ENCODE measurements at regions not wholly inside any gene's neighbourhood (a gene's known extent, or its start where the extent isn't known, plus 50 kb on each side); places are given as distances from the start of the nearest gene placed in this dataset.
A peak's percentile ranks its signal among the peaks of the same experiment; 100 is the strongest.

GRCh38 chr18:56326336-56327072 lies 311.9 kb downstream of the TXNL1 start:
- no peak for FAIRE-seq
- DNase-seq (ENCODE audit: insufficient read length, low spot score) = no peak

- no peak for FAIRE-seq
- DNase-seq (ENCODE audit: insufficient read length, low spot score) = no peak
Observed at GRCh38 chr18:56323673-56324072, 314.7 kb downstream of the TXNL1 start.

GRCh38 chr18:56322406-56322805 lies 316.0 kb downstream of the TXNL1 start:
- FAIRE-seq = no peak
- no peak for DNase-seq (ENCODE audit: insufficient read length, low spot score)

- FAIRE-seq (no peak), DNase-seq (ENCODE audit: insufficient read length, low spot score) (no peak)
Observed at GRCh38 chr18:56321470-56321869, 316.9 kb downstream of the TXNL1 start.

GRCh38 chr18:56319953-56320352 lies 318.4 kb downstream of the TXNL1 start:
- no peak for FAIRE-seq
- no peak for DNase-seq (ENCODE audit: insufficient read length, low spot score)

GRCh38 chr18:56316727-56317126 lies 321.7 kb downstream of the TXNL1 start:
- no peak for DNase-seq (ENCODE audit: insufficient read length, low spot score)
- no peak for FAIRE-seq

- FAIRE-seq = no peak
- no peak for DNase-seq (ENCODE audit: insufficient read length, low spot score)
Observed at GRCh38 chr18:56315363-56315762, 323.0 kb downstream of the TXNL1 start.

- DNase-seq (ENCODE audit: insufficient read length, low spot score) (no peak), FAIRE-seq (no peak)
Observed at GRCh38 chr18:56314396-56314795, 324.0 kb downstream of the TXNL1 start.

GRCh38 chr18:56312551-56313335 lies 325.6 kb downstream of the TXNL1 start:
- DNase-seq (ENCODE audit: insufficient read length, low spot score) (no peak), FAIRE-seq (no peak)

GRCh38 chr18:56309104-56309503 lies 329.3 kb downstream of the TXNL1 start:
- DNase-seq (ENCODE audit: insufficient read length, low spot score) (no peak), FAIRE-seq (no peak)

- FAIRE-seq = no peak
- no peak for DNase-seq (ENCODE audit: insufficient read length, low spot score)
Observed at GRCh38 chr18:56307354-56308170, 330.8 kb downstream of the TXNL1 start.

- FAIRE-seq (no peak), DNase-seq (ENCODE audit: insufficient read length, low spot score) (no peak)
Observed at GRCh38 chr18:56306797-56307196, 331.6 kb downstream of the TXNL1 start.

- FAIRE-seq = no peak
- no peak for DNase-seq (ENCODE audit: insufficient read length, low spot score)
Observed at GRCh38 chr18:56305583-56305982, 332.8 kb downstream of the TXNL1 start.

GRCh38 chr18:56302156-56302555 lies 336.2 kb downstream of the TXNL1 start:
- FAIRE-seq (no peak), DNase-seq (ENCODE audit: insufficient read length, low spot score) (no peak)

GRCh38 chr18:56299740-56300139 lies 338.7 kb downstream of the TXNL1 start:
- DNase-seq (ENCODE audit: insufficient read length, low spot score) = no peak
- no peak for FAIRE-seq

GRCh38 chr18:56298935-56299334 lies 339.5 kb downstream of the TXNL1 start:
- no peak for FAIRE-seq
- DNase-seq (ENCODE audit: insufficient read length, low spot score) = peak; percentile 23

GRCh38 chr18:56296381-56296780 lies 342.0 kb downstream of the TXNL1 start:
- no peak for FAIRE-seq
- DNase-seq (ENCODE audit: insufficient read length, low spot score) = no peak

- DNase-seq (ENCODE audit: insufficient read length, low spot score) (no peak), FAIRE-seq (no peak)
Observed at GRCh38 chr18:56294484-56295183, 343.8 kb downstream of the TXNL1 start.

- FAIRE-seq (no peak), DNase-seq (ENCODE audit: insufficient read length, low spot score) (no peak)
Observed at GRCh38 chr18:56291294-56291693, 347.1 kb downstream of the TXNL1 start.

GRCh38 chr18:56289381-56289780 lies 349.0 kb downstream of the TXNL1 start:
- DNase-seq (ENCODE audit: insufficient read length, low spot score) = no peak

More at GRCh38 chr18:56289381-56289780, 349.0 kb downstream of the TXNL1 start:
- FAIRE-seq = no peak

Data from HTR-8/SVneo (cell line).